ENCODE measurements at regions not wholly inside any gene's neighbourhood (a gene's known extent, or its start where the extent isn't known, plus 50 kb on each side); places are given as distances from the start of the nearest gene placed in this dataset.
"Not testable (repeated sequence)": the region's sequence is repeated elsewhere in the genome, so short reads cannot be mapped to it uniquely, and the experiment has no call there.

DNA sequence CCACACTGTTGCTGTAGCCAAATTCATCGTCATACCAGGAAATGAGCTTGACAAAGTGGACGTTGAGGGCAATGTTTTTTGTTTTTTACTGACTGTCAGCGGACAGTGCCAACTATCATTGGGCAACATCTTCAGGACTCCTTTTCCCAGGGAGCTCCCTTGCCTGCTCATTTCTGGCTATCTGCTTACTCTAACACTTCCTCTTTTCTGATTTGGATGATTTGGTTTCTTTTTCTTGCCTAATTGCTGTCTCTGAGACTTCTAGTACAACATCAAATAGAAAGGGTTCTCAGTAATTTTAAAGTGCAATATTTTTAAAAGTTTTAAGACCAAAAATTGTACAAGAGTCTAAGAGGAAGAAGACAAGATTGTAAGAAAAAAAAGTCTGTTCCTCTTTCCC lies 92.0 kb upstream of the KLHL4 start:
- CTCF ChIA-PET: no interaction called here
- no TSS peak for BruUV-seq (replicated peaks)
- TF ChIP-seq, protein P1, sequence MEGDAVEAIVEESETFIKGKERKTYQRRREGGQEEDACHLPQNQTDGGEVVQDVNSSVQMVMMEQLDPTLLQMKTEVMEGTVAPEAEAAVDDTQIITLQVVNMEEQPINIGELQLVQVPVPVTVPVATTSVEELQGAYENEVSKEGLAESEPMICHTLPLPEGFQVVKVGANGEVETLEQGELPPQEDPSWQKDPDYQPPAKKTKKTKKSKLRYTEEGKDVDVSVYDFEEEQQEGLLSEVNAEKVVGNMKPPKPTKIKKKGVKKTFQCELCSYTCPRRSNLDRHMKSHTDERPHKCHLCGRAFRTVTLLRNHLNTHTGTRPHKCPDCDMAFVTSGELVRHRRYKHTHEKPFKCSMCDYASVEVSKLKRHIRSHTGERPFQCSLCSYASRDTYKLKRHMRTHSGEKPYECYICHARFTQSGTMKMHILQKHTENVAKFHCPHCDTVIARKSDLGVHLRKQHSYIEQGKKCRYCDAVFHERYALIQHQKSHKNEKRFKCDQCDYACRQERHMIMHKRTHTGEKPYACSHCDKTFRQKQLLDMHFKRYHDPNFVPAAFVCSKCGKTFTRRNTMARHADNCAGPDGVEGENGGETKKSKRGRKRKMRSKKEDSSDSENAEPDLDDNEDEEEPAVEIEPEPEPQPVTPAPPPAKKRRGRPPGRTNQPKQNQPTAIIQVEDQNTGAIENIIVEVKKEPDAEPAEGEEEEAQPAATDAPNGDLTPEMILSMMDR (conservative IDR thresholded peaks at IDR 0.05; ENCODE audit: low read depth, low read length): no peak
- TF ChIP-seq EZH2 (IDR thresholded peaks at IDR 0.05; ENCODE audit: borderline replicate concordance, low read depth, low read length, poor library complexity, severe bottlenecking): no peak

DNA sequence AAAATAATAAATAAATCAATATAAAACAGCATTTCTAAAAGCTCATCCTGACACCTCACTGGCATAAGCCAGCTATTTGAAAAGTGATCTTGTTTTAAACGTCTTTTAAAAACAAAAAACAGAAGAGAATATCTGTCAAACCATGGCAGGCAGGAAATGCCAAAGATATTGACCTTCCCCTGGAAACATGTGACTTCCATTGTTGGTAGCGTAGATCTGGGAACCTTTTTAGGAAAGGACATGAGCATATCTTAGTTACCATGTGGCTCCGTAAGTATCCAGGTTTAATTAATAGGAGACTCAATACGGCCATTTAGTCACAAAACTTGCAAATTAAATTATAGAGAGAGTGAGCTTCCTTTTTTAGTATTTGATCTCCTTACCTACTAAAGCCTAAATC lies 83.0 kb upstream of the KLHL4 start:
- ChIA-PET CTCF (no interaction called here), POLR2A (ENCODE audit: low non-redundant PET) (no interaction called here)
- no peaks in the 10 kb centered on the region for H3K9me3 ChIP-seq (ENCODE audit: low read depth, low read length, poor library complexity, severe bottlenecking)

More for the DNA sequence above, 92.0 kb upstream of the KLHL4 start:
- no peak for DNase-seq (ENCODE audit: low spot score)
- peaks cover 5% of the 10 kb centered on the region for H3K9me3 ChIP-seq (ENCODE audit: low read depth, low read length, poor library complexity, severe bottlenecking)
- H3K4me3 ChIP-seq (ENCODE audit: low read depth, low read length, poor library complexity, severe bottlenecking): no peak overlapping the region
- POLR2A ChIA-PET (ENCODE audit: low non-redundant PET): no interaction called here
- H3K36me3 ChIP-seq (ENCODE audit: insufficient read depth, low read length, poor library complexity, severe bottlenecking): no peaks in the 10 kb centered on the region
- intact Hi-C loops (cut with micrococcal nuclease; ENCODE audit: unreplicated experiment): no loop called here
- no peaks in the 10 kb centered on the region for H3K4me1 ChIP-seq (ENCODE audit: insufficient read depth, low read length, poor library complexity, severe bottlenecking)
- H3K27me3 ChIP-seq (replicated peaks; ENCODE audit: insufficient read depth, low read depth, low read length, poor library complexity): no peaks in the 10 kb centered on the region
- H3K27ac ChIP-seq (ENCODE audit: low read depth, low read length, poor library complexity, severe bottlenecking): no peak overlapping the region

DNA sequence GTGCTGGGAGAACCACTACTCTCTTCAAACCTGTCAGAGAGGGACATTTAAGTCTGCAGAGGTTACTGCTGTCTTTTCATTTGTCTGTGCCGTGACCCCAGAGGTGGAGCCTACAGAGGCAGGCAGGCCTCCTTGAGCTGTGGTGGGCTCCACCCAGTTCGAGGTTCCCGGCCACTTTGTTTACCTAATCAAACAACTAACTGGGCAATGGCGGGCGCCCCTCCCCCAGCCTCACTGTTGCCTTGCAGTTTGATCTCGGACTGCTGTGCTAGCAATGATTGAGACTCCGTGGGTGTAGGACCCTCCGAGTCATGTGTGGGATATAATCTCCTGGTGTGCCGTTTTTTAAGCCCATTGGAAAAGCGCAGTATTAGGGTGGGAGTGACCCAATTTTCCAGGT lies 69.0 kb upstream of the KLHL4 start:
- DNase-seq (ENCODE audit: low spot score); H3K36me3 ChIP-seq (ENCODE audit: insufficient read depth, low read length, poor library complexity, severe bottlenecking); intact Hi-C loops (cut with micrococcal nuclease; ENCODE audit: unreplicated experiment); H3K27ac ChIP-seq (ENCODE audit: low read depth, low read length, poor library complexity, severe bottlenecking); H3K4me1 ChIP-seq (ENCODE audit: insufficient read depth, low read length, poor library complexity, severe bottlenecking); POLR2A ChIA-PET (ENCODE audit: low non-redundant PET); H3K9me3 ChIP-seq (ENCODE audit: low read depth, low read length, poor library complexity, severe bottlenecking); H3K27me3 ChIP-seq (replicated peaks; ENCODE audit: insufficient read depth, low read depth, low read length, poor library complexity); H3K4me3 ChIP-seq (ENCODE audit: low read depth, low read length, poor library complexity, severe bottlenecking); BruUV-seq (replicated peaks); CTCF ChIA-PET: not testable (repeated sequence)

More for the DNA sequence above, 83.0 kb upstream of the KLHL4 start:
- H3K36me3 ChIP-seq (ENCODE audit: insufficient read depth, low read length, poor library complexity, severe bottlenecking): no peaks in the 10 kb centered on the region
- no peaks in the 10 kb centered on the region for H3K4me1 ChIP-seq (ENCODE audit: insufficient read depth, low read length, poor library complexity, severe bottlenecking)
- H3K27ac ChIP-seq (ENCODE audit: low read depth, low read length, poor library complexity, severe bottlenecking): no peak overlapping the region
- TF ChIP-seq EZH2 (IDR thresholded peaks at IDR 0.05; ENCODE audit: borderline replicate concordance, low read depth, low read length, poor library complexity, severe bottlenecking): no peak
- TF ChIP-seq, protein P1 (conservative IDR thresholded peaks at IDR 0.05; ENCODE audit: low read depth, low read length): no peak
- no TSS peak for BruUV-seq (replicated peaks)
- no peak overlapping the region for H3K4me3 ChIP-seq (ENCODE audit: low read depth, low read length, poor library complexity, severe bottlenecking)
- no peaks in the 10 kb centered on the region for H3K27me3 ChIP-seq (replicated peaks; ENCODE audit: insufficient read depth, low read depth, low read length, poor library complexity)
- no peak for DNase-seq (ENCODE audit: low spot score)
- intact Hi-C loops (cut with micrococcal nuclease; ENCODE audit: unreplicated experiment): no loop called here

DNA sequence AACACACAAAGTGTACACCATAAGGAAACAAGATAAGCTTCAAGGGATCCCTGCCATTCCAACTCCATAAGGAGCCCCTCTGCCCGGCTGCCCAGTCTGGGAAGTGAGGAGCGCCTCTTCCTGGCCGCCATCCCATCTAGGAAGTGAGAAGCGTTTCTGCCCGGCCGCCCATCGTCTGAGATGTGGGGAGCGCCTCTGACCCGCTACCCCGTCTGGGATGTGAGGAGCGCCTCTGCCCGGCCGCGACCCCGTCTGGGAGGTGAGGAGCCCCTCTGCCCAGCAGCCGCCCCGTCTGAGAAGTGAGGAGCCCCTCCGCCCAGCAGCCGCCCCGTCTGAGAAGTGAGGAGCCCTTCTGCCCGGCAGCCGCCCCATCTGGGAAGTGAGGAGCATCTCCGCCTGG lies 51.8 kb upstream of the KLHL4 start:
- H3K4me3 ChIP-seq (ENCODE audit: low read depth, low read length, poor library complexity, severe bottlenecking); H3K27me3 ChIP-seq (replicated peaks; ENCODE audit: insufficient read depth, low read depth, low read length, poor library complexity); POLR2A ChIA-PET (ENCODE audit: low non-redundant PET); DNase-seq (ENCODE audit: low spot score); BruUV-seq (replicated peaks); intact Hi-C loops (cut with micrococcal nuclease; ENCODE audit: unreplicated experiment); H3K36me3 ChIP-seq (ENCODE audit: insufficient read depth, low read length, poor library complexity, severe bottlenecking); CTCF ChIA-PET; H3K4me1 ChIP-seq (ENCODE audit: insufficient read depth, low read length, poor library complexity, severe bottlenecking); H3K27ac ChIP-seq (ENCODE audit: low read depth, low read length, poor library complexity, severe bottlenecking): not testable (repeated sequence)
- peaks cover 13% of the 10 kb centered on the region for H3K9me3 ChIP-seq (ENCODE audit: low read depth, low read length, poor library complexity, severe bottlenecking)

Measured in A673 (cell line).